ENCODE measurements at regions not wholly inside any gene's neighbourhood (a gene's known extent, or its start where the extent isn't known, plus 50 kb on each side); places are given as distances from the start of the nearest gene placed in this dataset.

DNA sequence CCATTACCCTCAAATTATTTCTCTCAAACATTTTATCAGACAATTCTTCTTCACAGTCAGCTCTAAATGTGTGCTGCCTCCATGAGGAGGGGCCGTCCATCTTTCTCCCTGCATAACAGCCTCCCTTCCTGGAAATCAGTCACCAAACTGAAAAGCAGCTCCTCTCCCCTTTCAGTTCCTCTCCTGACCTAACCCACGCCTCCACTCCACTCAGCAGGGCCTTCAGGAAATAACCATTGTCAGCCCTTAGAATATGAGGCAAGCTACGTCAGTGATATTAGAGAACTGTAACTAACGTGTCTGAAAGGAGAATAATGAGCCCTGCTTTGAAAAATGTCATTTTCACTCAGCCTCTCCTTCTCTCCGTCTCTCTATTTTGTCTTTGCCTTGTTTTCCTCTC is 116.2 kb downstream of the OLFM4 start:
- H3K36me3 ChIP-seq = no peaks in the 10 kb centered on the region
- H3K9me3 ChIP-seq = no peaks in the 10 kb centered on the region
- no peak overlapping the region for H3K27ac ChIP-seq
- no peaks in the 10 kb centered on the region for H3K4me1 ChIP-seq (ENCODE audit: insufficient read depth)
- TF ChIP-seq EP300 (IDR thresholded peaks at IDR 0.05) (no peak), POLR2A (IDR thresholded peaks at IDR 0.05) (no peak)
- TF ChIP-seq, protein P1, sequence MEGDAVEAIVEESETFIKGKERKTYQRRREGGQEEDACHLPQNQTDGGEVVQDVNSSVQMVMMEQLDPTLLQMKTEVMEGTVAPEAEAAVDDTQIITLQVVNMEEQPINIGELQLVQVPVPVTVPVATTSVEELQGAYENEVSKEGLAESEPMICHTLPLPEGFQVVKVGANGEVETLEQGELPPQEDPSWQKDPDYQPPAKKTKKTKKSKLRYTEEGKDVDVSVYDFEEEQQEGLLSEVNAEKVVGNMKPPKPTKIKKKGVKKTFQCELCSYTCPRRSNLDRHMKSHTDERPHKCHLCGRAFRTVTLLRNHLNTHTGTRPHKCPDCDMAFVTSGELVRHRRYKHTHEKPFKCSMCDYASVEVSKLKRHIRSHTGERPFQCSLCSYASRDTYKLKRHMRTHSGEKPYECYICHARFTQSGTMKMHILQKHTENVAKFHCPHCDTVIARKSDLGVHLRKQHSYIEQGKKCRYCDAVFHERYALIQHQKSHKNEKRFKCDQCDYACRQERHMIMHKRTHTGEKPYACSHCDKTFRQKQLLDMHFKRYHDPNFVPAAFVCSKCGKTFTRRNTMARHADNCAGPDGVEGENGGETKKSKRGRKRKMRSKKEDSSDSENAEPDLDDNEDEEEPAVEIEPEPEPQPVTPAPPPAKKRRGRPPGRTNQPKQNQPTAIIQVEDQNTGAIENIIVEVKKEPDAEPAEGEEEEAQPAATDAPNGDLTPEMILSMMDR (IDR thresholded peaks at IDR 0.05) = no peak
- intact Hi-C loops (cut with DNase I) = no loop called here
- no peak for DNase-seq
- H3K27me3 ChIP-seq = no peaks in the 10 kb centered on the region
- 64 to 68% (median 66%) methylated on average over 5 of the region's 5 CpGs for WGBS, 3 donors
- H3K4me3 ChIP-seq = no peak overlapping the region

DNA sequence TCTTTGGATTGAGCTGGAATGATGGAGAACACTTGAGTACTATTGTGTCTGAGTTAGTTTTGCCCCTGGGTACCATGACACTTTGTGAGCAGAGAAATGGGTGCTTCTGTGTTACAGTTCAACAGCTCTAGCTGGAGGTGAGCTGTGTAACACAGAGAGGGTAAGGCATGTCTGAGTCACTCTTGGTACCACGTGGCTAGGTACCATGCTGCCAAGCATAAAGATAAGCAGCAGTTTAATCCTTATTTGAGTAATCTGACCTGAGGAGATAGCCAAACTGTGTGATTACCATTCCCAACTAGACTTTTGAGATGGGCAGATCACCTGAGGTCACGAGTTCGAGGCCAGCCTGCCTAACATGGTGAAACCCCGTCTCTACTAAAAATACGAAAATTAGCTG is 122.0 kb downstream of the OLFM4 start:
- intact Hi-C loops (cut with DNase I) = no loop called here
- H3K27me3 ChIP-seq = no peaks in the 10 kb centered on the region

DNA sequence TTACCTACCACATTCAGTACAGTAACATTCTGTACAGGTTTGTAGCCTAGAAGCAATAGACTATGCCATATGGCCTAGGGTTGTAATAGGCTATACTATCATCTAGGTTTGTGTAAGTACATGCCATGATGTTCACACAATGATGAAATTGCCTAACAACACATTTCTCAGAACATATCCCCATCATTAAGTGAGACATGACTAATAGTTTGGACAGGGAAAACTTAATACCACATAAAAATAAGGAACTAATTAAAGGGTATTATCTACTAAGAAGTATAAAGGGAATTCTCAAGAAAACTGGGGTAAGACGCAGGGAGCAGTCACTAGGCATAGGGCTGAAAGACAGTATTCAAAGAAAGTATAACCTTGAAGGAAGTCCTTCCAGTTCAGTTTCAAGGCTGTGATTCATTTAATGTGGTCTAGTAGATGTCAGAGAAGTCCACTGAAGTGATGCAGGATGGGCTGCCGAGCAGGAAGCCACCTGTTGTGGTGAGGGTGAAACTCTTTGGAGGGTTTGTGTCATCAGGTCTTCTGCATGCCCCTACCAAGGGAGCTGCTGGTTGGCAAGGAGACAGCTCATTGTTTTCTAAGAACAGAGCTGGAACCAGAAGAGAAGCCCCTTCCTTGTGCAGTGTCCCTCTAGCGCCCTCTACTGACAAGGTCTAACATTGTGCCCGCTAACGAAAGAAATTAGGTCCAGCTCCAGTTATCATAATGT is 122.9 kb downstream of the OLFM4 start:
- WGBS, 3 donors = 21 to 24% (median 23%) methylated on average over 5 of the region's 5 CpGs
- Histone ChIP-seq H3K36me3 (no peaks in the 10 kb centered on the region), H3K4me1 (ENCODE audit: insufficient read depth) (no peaks in the 10 kb centered on the region), H3K27me3 (no peaks in the 10 kb centered on the region), H3K4me3 (no peak overlapping the region), H3K9me3 (no peaks in the 10 kb centered on the region), H3K27ac (no peak overlapping the region)
- DNase-seq = peak in 1 of 5 donors; percentile 13
- intact Hi-C loops (cut with DNase I) = no loop called here
- no peak for TF ChIP-seq POLR2A (IDR thresholded peaks at IDR 0.05)
- TF ChIP-seq EP300 (IDR thresholded peaks at IDR 0.05) = no peak
- TF ChIP-seq, protein P1 (IDR thresholded peaks at IDR 0.05) = no peak

More for the DNA sequence above, 122.0 kb downstream of the OLFM4 start:
- H3K9me3 ChIP-seq = no peaks in the 10 kb centered on the region
- no peak overlapping the region for H3K27ac ChIP-seq
- no peak for DNase-seq
- no peaks in the 10 kb centered on the region for H3K4me1 ChIP-seq (ENCODE audit: insufficient read depth)
- no peak overlapping the region for H3K4me3 ChIP-seq
- TF ChIP-seq EP300 (IDR thresholded peaks at IDR 0.05) (no peak), POLR2A (IDR thresholded peaks at IDR 0.05) (no peak)
- TF ChIP-seq, protein P1 (IDR thresholded peaks at IDR 0.05) = no peak
- WGBS, 3 donors = 88 to 91% (median 90%) methylated on average over 5 of the region's 5 CpGs
- H3K36me3 ChIP-seq = no peaks in the 10 kb centered on the region

DNA sequence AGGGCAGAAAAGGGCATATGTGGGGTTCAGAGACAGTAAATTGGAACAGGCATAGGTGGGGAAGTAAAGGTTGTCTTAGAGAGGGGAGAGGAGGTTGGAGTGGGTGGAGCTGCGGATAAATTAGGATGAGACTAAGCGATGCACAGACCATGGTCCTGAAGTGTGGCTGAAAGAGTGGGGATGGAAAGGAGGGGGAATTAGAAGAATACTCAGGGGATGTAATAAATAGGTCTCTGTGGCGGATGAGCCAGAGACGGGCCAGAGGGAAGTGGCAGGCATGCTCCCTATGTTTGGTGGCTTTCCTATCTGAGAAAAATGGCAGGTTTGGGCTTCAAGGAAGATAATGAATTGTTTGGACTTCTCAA is 123.4 kb downstream of the OLFM4 start:
- Histone ChIP-seq H3K27me3 (no peaks in the 10 kb centered on the region), H3K27ac (no peak overlapping the region), H3K4me1 (ENCODE audit: insufficient read depth) (no peaks in the 10 kb centered on the region), H3K36me3 (no peaks in the 10 kb centered on the region), H3K9me3 (no peaks in the 10 kb centered on the region), H3K4me3 (no peak overlapping the region)
- no peak for DNase-seq
- 23 to 32% (median 26%) methylated on average over 4 of the region's 4 CpGs for WGBS, 3 donors
- TF ChIP-seq, protein P1 (IDR thresholded peaks at IDR 0.05) = no peak
- TF ChIP-seq EP300 (IDR thresholded peaks at IDR 0.05) (no peak), POLR2A (IDR thresholded peaks at IDR 0.05) (no peak)
- intact Hi-C loops (cut with DNase I) = no loop called here

Data from ovary (tissue), 7 donors.